IMR-90 (cell line): ENCODE measurements at regions not wholly inside any gene's neighbourhood (a gene's known extent, or its start where the extent isn't known, plus 50 kb on each side); places are given as distances from the start of the nearest gene placed in this dataset.

ENCODE experiments used
- ATAC-seq: fragments of 200-7000 bp; cut with Tn5 transposase; 2 replicates; pipeline ENCODE4 v1.9.1; 2020; ENCODE audit warnings: low read depth, mild to moderate bottlenecking, moderate library complexity
- BruUV-seq: library from RNA; stranded (reverse); fragments of 400-500 nt; replicated peaks from 2 replicates; lab custom pipeline; 2021; lab: Mats Ljungman, UMichigan
- CTCF ChIA-PET: fragments of 300-600 bp; formaldehyde crosslinking; extraction: SDS; loops from one replicate; lab custom pipeline; 2021; ENCODE audit warnings: antibody characterized with exemption; lab: Yijun Ruan, JAX
- POLR2A ChIA-PET: fragments of 300-600 bp; sonication (Branson Sonifier 250); formaldehyde crosslinking; loops from one replicate; lab custom pipeline; 2022; ENCODE audit warnings: antibody characterized with exemption; ENCODE audit not compliant: unreplicated experiment; lab: Charles Lee
- DNase-seq: peaks from one replicate; pipeline ENCODE4 v3.0.0; 2013
- H2AFZ ChIP-seq: replicated peaks from 2 replicates; pipeline ENCODE3; 2013; ENCODE audit warnings: low read length, mild to moderate bottlenecking; ENCODE audit not compliant: poor library complexity
- H2AK5ac ChIP-seq: 2 replicates; pipeline ENCODE4 v1.6.1; 2013; ENCODE audit warnings: low read depth, low read length, inconsistent platforms
- H2AK9ac ChIP-seq: replicated peaks from 2 replicates; pipeline ENCODE3; 2013; ENCODE audit warnings: mild to moderate bottlenecking, low read depth, low read length, moderate library complexity; ENCODE audit not compliant: poor library complexity
- H2BK120ac ChIP-seq: 2 replicates; pipeline ENCODE4 v1.6.1; 2013; ENCODE audit warnings: low read depth, low read length, inconsistent platforms
- H2BK15ac ChIP-seq: 3 replicates; pipeline ENCODE4 v1.6.1; 2013; ENCODE audit warnings: low read depth, low read length, inconsistent platforms
- H2BK20ac ChIP-seq: 2 replicates; pipeline ENCODE4 v1.6.1; 2013; ENCODE audit warnings: low read depth, mild to moderate bottlenecking, inconsistent platforms, low read length, moderate library complexity
- H2BK5ac ChIP-seq: 2 replicates; pipeline ENCODE4 v1.6.1; 2013; ENCODE audit warnings: mild to moderate bottlenecking, low read depth, low read length, inconsistent platforms; ENCODE audit not compliant: poor library complexity, severe bottlenecking
- H3K14ac ChIP-seq: replicated peaks from 2 replicates; pipeline ENCODE4 v1.6.1; 2013; ENCODE audit warnings: low read depth, low read length, inconsistent platforms
- H3K18ac ChIP-seq: 2 replicates; pipeline ENCODE4 v1.6.1; 2013; ENCODE audit warnings: low read depth, low read length, control low read depth
- H3K23ac ChIP-seq: 2 replicates; pipeline ENCODE4 v1.6.1; 2013; ENCODE audit warnings: low read depth, low read length, inconsistent platforms
- H3K27ac ChIP-seq: 2 replicates; pipeline ENCODE4 v1.5.1; 2013; ENCODE audit warnings: mild to moderate bottlenecking, control low read depth, low read length; ENCODE audit not compliant: insufficient read depth
- H3K27me3 ChIP-seq: 2 replicates; pipeline ENCODE4 v1.6.1; 2013; ENCODE audit warnings: low read length; ENCODE audit not compliant: control insufficient read depth, insufficient read depth
- H3K36me3 ChIP-seq: 2 replicates; pipeline ENCODE4 v1.6.1; 2013; ENCODE audit warnings: low read length, mixed read lengths; ENCODE audit not compliant: control insufficient read depth, insufficient read depth
- H3K4ac ChIP-seq: 2 replicates; pipeline ENCODE4 v1.6.1; 2013; ENCODE audit warnings: low read depth, low read length, inconsistent platforms
- H3K4me1 ChIP-seq: 2 replicates; pipeline ENCODE4 v1.6.1; 2013; ENCODE audit warnings: low read length, mixed read lengths; ENCODE audit not compliant: control insufficient read depth, insufficient read depth
- H3K4me2 ChIP-seq: 2 replicates; pipeline ENCODE4 v1.6.1; 2013; ENCODE audit warnings: low read depth, mild to moderate bottlenecking, control low read depth, low read length, moderate library complexity
- H3K4me3 ChIP-seq: 2 replicates; pipeline ENCODE4 v1.5.1; 2013; ENCODE audit warnings: low read depth, mild to moderate bottlenecking, control low read depth, low read length, moderate library complexity; ENCODE audit not compliant: insufficient read depth
- H3K56ac ChIP-seq: 2 replicates; pipeline ENCODE4 v1.6.1; 2013; ENCODE audit warnings: low read length, inconsistent platforms; ENCODE audit not compliant: insufficient read depth; ENCODE audit errors: extremely low read depth
- H3K79me1 ChIP-seq, 2 experiments: 2 replicates each; pipeline ENCODE4 v1.6.1; 2013; ENCODE audit warnings: low read length in 2 of 2, inconsistent platforms in 1 of 2, low read depth in 1 of 2
- H3K9ac ChIP-seq: 2 replicates; pipeline ENCODE4 v1.6.1; 2013; ENCODE audit warnings: low read depth, low read length, control low read depth
- H3K9me1 ChIP-seq: 2 replicates; pipeline ENCODE4 v1.6.1; 2013; ENCODE audit warnings: low read length, inconsistent platforms; ENCODE audit not compliant: insufficient read depth
- H3K9me3 ChIP-seq: 2 replicates; pipeline ENCODE4 v1.6.1; 2013; ENCODE audit warnings: low read length; ENCODE audit not compliant: control insufficient read depth, insufficient read depth
- H4K20me1 ChIP-seq: 2 replicates; pipeline ENCODE4 v1.6.1; 2013; ENCODE audit warnings: low read length, inconsistent platforms; ENCODE audit not compliant: insufficient read depth
- H4K5ac ChIP-seq: 2 replicates; pipeline ENCODE4 v1.6.1; 2013; ENCODE audit warnings: mild to moderate bottlenecking, low read depth, low read length, control low read depth
- H4K8ac ChIP-seq, 2 experiments: 2 replicates each; pipeline ENCODE4 v1.6.1; 2013; ENCODE audit warnings: low read depth in 2 of 2, low read length in 2 of 2, control low read depth in 1 of 2, inconsistent platforms in 1 of 2
- H4K91ac ChIP-seq: 2 replicates; pipeline ENCODE4 v1.6.1; 2013; ENCODE audit warnings: low read depth, low read length, inconsistent platforms; ENCODE audit not compliant: insufficient read depth
- BHLHE40 ChIP-seq: fragments of 150-350 bp; IDR thresholded peaks from 2 replicates; pipeline ENCODE4 v1.6.1; 2016; ENCODE audit warnings: mild to moderate bottlenecking, low read depth, low read length
- CHD1 ChIP-seq: IDR thresholded peaks from 2 replicates; pipeline ENCODE4 v1.6.1; 2012; ENCODE audit warnings: low read depth, low read length, improper control_type of control experiment
- FOS ChIP-seq: fragments of 150-350 bp; IDR thresholded peaks from 2 replicates; pipeline ENCODE4 v1.6.1; 2016; ENCODE audit warnings: low read depth, low read length
- MAZ ChIP-seq: IDR thresholded peaks from 2 replicates; pipeline ENCODE4 v1.6.1; 2012; ENCODE audit warnings: low read depth, mild to moderate bottlenecking, low read length, improper control_type of control experiment, moderate library complexity, borderline replicate concordance
- MXI1 ChIP-seq: IDR thresholded peaks from 2 replicates; pipeline ENCODE4 v1.6.1; 2012; ENCODE audit warnings: low read depth, mild to moderate bottlenecking, low read length, moderate library complexity, borderline replicate concordance
- NFE2L2 ChIP-seq: fragments of 150-350 bp; IDR thresholded peaks from 2 replicates; pipeline ENCODE4 v1.6.1; 2016; ENCODE audit warnings: low read depth, mild to moderate bottlenecking, low read length
- POLR2A ChIP-seq: IDR thresholded peaks from 2 replicates; pipeline ENCODE4 v1.6.1; 2012; ENCODE audit warnings: mild to moderate bottlenecking, low read depth, low read length
- RAD21 ChIP-seq: IDR thresholded peaks from 2 replicates; pipeline ENCODE4 v1.6.1; 2012; ENCODE audit warnings: low read length, improper control_type of control experiment
- RCOR1 ChIP-seq: IDR thresholded peaks from 2 replicates; pipeline ENCODE4 v1.6.1; 2012; ENCODE audit warnings: mild to moderate bottlenecking, low read length, improper control_type of control experiment; ENCODE audit not compliant: insufficient replicate concordance
- RFX5 ChIP-seq: IDR thresholded peaks from 2 replicates; pipeline ENCODE4 v1.8.0; 2012; ENCODE audit warnings: low read depth, mild to moderate bottlenecking, low read length, moderate library complexity
- USF2 ChIP-seq: fragments of 150-350 bp; IDR thresholded peaks from 2 replicates; pipeline ENCODE4 v1.6.1; 2017; ENCODE audit warnings: mild to moderate bottlenecking, antibody characterized with exemption, low read length, low read depth
- WGBS, 2 experiments: methylation state at CpG; one replicate each; pipeline versions ENCODE4 v1.1.5 to v1.1.7; 2013; ENCODE audit warnings: missing lambda C conversion rate in 2 of 2; ENCODE audit not compliant: insufficient read length in 1 of 2; ENCODE audit errors: extremely low coverage in 2 of 2; 5-methylcytosine and 5-hydroxymethylcytosine counted together
- dilution Hi-C: fragments of 300-500 bp; cut with HindIII; formaldehyde crosslinking; loops from one replicate; pipeline ENCODE4 v1.14.3; 2018; ENCODE audit warnings: low sequenced_read_pairs; ENCODE audit not compliant: unreplicated experiment
- in situ Hi-C: fragments of 300-500 bp; cut with MboI; formaldehyde crosslinking; loops from 3 replicates; pipeline ENCODE4 v1.14.3; 2019; ENCODE audit warnings: low sequenced_read_pairs, inconsistent platforms, mixed read lengths
- intact Hi-C: fragments of 100-400 bp; cut with micrococcal nuclease; formaldehyde crosslinking; loops from 2 replicates; pipeline ENCODE4 v1.10.0; 2022
- TF ChIP-seq, protein P1 (sequence below): conservative IDR thresholded peaks from 2 replicates; pipeline ENCODE4 v1.5.1; 2012; ENCODE audit warnings: mild to moderate bottlenecking, low read depth, low read length, improper control_type of control experiment
- TF ChIP-seq, protein P2 (sequence below): fragments of 150-350 bp; IDR thresholded peaks from 2 replicates; pipeline ENCODE4 v1.6.1; 2016; ENCODE audit warnings: low read depth, mild to moderate bottlenecking, low read length, moderate library complexity, borderline replicate concordance

DNA sequence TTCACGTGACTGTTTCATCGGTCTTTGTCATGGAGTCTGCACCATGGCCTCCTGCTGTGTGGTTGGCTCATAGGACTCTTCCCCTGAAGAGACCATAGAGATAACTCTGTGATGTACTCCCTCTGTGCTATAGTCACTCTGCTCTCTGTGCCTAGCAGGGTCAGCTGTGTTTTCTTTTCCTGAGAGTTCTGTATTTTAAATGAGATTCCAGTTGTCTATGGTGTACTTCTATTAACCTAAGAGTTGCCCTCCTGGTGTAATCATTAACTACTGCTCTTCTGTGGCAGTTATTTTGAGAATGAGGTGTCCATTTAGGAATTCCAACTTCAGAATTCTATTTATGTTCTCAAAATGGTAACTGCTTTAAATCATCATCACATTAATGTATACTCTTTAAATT lies 114.5 kb upstream of the ARPP21 start:
- Histone ChIP-seq H3K14ac (no peak overlapping the region), H2AK5ac (no peak overlapping the region), H3K9me3 (peaks cover 3% of the 10 kb centered on the region; the same call in 1 of the 2 replicates), H3K23ac (no peak overlapping the region), H3K79me1 (no peaks in the 10 kb centered on the region), H3K18ac (no peak overlapping the region), H2BK120ac (no peak overlapping the region), H4K20me1 (no peaks in the 10 kb centered on the region), H2BK20ac (no peak overlapping the region), H2BK5ac (no peak overlapping the region), H4K5ac (no peak overlapping the region), H3K9ac (no peak overlapping the region), H2BK15ac (no peak overlapping the region), H4K91ac (no peak overlapping the region), H2AK9ac (no peak overlapping the region), H3K36me3 (no peaks in the 10 kb centered on the region), H3K4ac (no peak overlapping the region), H2AFZ (no peak overlapping the region), H3K56ac (no peak overlapping the region), H3K27me3 (no peaks in the 10 kb centered on the region), H3K27ac (no peak overlapping the region), H4K8ac (no peak overlapping the region), H3K4me3 (no peak overlapping the region), H3K9me1 (no peaks in the 10 kb centered on the region), H3K4me2 (no peak overlapping the region), H3K4me1 (no peaks in the 10 kb centered on the region)
- in situ Hi-C loops: no loop called here
- TF ChIP-seq MXI1 (no peak), NFE2L2 (no peak), USF2 (no peak), RCOR1 (no peak), RFX5 (no peak), RAD21 (no peak), BHLHE40 (no peak), FOS (no peak), MAZ (no peak), POLR2A (no peak), CHD1 (no peak)
- TF ChIP-seq, protein P1, sequence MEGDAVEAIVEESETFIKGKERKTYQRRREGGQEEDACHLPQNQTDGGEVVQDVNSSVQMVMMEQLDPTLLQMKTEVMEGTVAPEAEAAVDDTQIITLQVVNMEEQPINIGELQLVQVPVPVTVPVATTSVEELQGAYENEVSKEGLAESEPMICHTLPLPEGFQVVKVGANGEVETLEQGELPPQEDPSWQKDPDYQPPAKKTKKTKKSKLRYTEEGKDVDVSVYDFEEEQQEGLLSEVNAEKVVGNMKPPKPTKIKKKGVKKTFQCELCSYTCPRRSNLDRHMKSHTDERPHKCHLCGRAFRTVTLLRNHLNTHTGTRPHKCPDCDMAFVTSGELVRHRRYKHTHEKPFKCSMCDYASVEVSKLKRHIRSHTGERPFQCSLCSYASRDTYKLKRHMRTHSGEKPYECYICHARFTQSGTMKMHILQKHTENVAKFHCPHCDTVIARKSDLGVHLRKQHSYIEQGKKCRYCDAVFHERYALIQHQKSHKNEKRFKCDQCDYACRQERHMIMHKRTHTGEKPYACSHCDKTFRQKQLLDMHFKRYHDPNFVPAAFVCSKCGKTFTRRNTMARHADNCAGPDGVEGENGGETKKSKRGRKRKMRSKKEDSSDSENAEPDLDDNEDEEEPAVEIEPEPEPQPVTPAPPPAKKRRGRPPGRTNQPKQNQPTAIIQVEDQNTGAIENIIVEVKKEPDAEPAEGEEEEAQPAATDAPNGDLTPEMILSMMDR: no peak
- TF ChIP-seq, protein P2, sequence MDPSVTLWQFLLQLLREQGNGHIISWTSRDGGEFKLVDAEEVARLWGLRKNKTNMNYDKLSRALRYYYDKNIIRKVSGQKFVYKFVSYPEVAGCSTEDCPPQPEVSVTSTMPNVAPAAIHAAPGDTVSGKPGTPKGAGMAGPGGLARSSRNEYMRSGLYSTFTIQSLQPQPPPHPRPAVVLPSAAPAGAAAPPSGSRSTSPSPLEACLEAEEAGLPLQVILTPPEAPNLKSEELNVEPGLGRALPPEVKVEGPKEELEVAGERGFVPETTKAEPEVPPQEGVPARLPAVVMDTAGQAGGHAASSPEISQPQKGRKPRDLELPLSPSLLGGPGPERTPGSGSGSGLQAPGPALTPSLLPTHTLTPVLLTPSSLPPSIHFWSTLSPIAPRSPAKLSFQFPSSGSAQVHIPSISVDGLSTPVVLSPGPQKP: no peak
- no peak for DNase-seq
- dilution Hi-C loops: no loop called here
- POLR2A ChIA-PET: no interaction called here
- no peak for ATAC-seq
- no CpG with 5 or more reads among the region's 2 CpGs for WGBS, 2 experiments
- CTCF ChIA-PET: no interaction called here
- intact Hi-C loops: no loop called here
- no TSS peak for BruUV-seq
